Hindlimb muscle (tissue), 1 donor: ENCODE measurements at regions not wholly inside any gene's neighbourhood (a gene's known extent, or its start where the extent isn't known, plus 50 kb on each side); places are given as distances from the start of the nearest gene placed in this dataset.
"Not testable (repeated sequence)": the region's sequence is repeated elsewhere in the genome, so short reads cannot be mapped to it uniquely, and the experiment has no call there.

Experiments
- DNase-seq: peaks from one replicate; pipeline ENCODE4 v3.0.0-alpha.2; 2013

DNA sequence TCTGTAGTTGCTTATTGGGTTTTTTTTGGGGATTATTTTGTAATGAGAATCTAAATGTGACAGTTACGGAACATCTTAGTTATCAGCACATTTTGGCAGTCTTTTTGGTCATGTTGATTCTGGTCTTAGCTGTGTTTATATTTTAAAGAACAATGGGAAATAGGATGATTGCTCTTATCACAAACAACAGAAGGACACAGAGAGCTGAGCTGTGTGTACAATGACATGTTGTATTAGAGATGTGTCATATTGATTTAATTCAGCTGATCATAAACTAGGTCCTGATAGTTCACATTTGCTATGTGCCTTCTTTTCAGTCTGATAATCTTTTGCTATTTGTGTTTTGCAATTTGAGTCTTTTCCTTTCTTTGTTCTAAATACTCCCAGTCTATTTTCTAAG is 781.7 kb downstream of the TRHDE start:
- DNase-seq = no peak

DNA sequence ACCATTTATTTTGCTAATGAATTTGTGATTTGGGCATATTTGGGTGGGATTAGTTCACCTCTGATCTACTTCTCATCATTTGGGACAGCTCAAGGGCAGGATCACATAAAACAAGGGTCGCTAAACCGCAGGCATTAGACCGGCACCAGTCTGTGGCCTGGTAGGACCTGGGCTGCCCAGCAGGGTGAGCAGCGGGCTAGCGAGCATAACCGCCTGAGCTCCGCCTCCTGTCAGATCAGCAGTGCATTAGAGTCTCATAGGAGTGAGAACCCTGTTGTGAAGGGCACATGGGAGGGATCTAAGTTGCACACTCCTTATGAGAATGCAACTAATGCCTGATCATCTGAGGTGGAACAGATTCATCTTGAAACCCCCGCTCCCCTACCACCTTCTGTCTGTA is 785.3 kb downstream of the TRHDE start:
- no peak for DNase-seq

DNA sequence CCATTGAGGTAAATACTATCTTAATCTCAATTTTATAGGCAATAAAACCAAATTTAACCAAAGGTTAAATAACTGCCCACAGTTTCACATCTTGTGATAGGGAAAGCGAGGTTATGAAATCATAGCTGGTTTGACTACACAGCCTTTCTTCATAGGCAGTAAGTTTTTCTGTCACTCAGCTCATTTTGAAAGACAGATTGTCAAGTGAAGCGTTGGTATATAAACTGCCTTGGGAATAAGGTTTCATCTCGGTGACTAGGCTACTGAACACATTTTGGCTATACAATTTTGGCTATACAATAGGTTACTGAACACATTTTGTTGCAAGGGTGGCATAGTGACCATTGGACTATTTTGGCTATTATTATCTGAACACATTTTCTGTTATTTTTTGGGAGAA is 793.7 kb downstream of the TRHDE start:
- DNase-seq = no peak

DNA sequence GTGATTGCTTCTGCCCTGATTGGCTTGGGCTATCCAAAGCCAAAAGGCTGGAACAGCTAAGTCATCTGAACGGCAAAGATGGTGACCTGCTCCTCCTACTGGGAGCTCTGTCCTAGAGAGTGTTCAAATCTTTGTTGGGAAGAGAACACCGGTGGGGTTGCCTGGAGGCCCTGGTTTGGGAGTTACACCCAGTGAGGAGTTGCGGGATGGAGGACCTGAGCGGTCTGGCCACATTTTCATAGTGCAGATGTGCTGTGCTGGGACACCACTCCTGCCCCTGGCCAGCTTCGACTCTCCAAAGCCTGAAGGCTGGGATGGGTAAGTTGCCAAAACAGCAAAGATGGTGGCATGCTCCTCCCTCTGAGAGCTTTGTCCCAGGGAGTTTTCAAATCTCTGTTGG is 795.4 kb downstream of the TRHDE start:
- DNase-seq = no peak

GRCh38 chr12:73072214-73072613 is 800.0 kb downstream of the TRHDE start:
- DNase-seq = no peak

DNA sequence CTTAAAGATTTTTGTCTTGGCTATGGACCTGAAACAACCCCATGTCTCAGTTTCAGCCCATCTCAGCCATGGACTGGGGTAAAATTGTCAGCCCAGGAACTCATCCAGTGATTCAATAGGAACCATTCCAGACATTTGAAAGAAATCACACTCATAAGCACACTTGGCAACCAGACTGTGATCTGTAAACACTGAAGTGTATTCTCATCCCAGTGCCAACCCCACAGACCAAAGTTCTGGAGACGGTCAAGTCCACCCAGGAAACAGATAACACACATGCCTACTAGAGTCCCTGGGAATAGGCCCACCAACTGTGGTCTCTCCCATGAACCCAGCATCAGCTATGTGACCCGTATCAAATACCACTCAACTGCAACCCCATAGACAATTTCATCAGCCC is 804.6 kb downstream of the TRHDE start:
- DNase-seq = no peak

GRCh38 chr12:73083736-73084135 is 811.6 kb downstream of the TRHDE start:
- DNase-seq = no peak

DNA sequence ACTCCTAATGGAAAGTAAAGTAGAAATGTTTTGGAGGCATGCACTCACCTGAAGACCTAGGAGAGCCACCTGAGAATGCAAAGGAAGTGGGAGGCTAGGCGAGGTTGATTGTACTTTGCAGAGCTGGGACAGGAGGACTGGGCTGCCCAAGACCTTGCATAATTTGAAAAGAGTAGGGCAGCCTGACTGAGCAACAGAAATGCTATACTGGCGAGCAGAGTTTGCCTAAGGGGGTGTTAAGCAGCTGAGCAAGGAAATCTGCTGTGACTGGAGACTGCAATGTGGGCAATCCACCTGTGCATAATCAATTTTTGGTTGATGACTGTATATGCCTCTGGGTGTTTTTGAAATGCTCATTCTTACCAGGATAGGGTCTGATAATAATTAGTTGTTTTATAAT is 834.1 kb downstream of the TRHDE start:
- no peak for DNase-seq

DNA sequence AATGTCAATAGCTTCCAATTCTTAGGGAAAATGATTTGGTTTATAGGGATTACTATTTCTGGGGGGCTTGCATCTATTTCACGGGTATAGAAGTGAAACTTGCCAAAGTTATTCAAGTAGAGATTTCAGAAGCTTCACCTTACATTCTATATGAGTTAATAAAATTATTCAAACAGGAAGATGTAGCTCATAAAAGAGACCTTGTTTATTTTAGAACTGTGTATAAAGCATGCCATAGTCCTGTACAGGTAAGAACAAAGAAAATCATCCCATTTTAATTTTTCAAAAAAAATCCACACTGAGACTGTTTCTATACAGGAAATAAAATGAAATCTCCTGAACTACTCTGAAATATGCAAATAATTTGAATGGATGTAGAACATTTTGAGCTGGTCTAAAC is 834.7 kb downstream of the TRHDE start:
- DNase-seq = no peak

DNA sequence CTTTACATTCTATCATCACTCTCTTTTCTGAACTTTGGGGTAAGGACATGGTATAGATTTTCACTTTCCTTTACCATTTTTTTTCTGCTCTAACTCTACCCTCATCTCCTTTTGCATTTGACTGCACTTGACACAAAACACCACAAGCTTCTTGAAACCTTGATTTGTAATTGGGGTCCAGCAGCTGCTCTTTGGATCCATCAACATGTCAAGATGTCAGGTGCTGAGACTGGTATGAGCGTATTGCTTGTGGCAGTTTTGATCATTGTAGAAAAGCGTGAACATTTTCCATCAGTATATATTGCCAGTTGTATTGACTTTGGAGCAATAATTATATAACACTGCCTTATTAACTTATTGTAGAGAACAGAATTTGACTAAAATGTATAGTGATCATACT is 838.6 kb downstream of the TRHDE start:
- DNase-seq = no peak

DNA sequence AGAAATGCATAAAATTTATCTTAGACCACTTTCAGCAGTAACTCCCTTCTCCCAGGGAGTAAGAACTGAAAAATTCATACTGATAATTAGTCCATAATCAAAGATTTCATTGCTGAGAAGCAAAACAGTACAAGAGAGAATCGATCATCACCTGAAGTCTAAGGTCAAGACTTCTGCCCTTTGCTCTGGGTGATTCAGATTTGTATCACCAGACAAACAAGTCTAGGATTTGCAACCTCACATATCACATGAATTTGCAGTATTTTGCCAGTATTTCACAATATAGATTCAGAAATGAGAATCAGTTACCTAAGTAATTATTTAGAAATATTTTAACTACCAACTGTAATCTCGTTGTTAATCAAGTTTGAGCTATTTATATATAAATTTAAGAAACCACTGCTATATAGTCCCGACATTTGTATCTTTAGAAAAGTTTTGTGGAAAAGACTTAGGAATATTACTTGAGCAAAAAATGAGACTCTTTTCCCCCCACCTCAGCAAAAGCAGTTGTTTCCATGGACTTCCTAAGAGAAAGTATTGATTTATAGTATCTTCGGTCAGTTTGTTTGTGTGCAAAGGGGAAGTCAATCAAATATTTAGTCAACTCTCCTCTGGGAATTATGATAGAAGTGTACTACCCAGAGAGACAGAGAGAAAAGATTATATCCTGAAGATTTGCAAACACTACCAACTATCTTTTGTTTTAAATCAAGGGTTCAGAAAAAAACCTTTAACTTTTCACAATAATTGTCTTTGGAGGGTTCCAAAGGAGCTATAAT is 840.1 kb downstream of the TRHDE start:
- DNase-seq = no peak

DNA sequence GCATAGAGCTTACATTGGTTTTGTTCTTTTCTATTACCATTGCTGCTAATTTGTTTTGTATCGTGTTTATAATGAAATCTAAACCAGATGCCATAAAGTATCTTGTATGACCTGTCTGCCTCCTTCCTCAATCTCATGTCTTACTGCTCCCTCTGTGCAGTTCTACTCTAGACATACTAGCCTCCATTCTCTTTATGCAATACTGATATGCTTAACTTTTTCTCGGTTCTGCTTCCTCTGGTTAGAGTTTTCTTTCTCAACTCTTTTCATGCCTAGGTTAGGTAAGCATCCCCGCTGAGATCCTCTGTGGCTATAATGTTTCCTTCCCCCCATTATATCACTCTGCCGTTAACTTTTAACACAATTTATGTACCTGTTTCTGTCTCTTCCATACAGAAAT is 852.3 kb downstream of the TRHDE start:
- DNase-seq = no peak

DNA sequence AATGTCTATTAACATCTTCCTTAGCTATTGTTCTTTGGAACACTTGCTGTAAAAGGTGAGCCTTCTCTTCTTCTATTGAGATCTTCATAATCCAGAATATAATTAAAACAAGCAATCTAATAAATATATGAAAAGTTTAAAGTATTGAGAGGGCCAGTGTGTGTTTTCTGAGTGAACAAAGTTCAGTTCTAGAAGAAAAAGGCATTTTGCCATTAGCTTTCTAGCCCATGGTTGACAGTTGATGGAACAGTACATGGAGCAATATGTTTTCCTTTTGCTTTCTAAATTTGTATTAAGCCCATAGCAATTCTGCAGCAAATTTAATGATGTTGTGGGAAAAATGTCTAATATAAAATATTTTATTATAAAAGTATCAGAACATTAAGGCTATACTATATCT is 853.0 kb downstream of the TRHDE start:
- DNase-seq = no peak

GRCh38 chr12:73136386-73136785 is 864.2 kb downstream of the TRHDE start:
- no peak for DNase-seq

DNA sequence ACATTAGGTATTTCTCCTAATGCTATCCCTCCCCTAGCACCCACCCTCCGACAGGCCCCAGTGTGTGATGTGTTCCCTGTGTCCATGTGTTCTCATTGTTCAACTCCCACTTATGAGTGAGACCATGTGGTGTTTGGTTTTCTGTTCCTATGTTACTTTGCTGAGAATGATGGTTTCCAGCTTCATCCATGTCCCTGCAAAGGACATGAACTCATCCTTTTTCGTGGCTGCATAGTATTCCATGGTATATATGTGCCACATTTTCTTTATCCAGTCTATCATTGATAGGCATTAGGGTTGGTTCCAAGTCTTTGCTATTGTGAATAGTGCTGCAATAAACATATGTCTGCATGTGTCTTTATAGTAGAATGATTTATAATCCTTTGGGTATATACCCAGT is 867.5 kb downstream of the TRHDE start:
- not testable (repeated sequence) for DNase-seq

GRCh38 chr12:73158341-73158740 is 886.2 kb downstream of the TRHDE start:
- no peak for DNase-seq

DNA sequence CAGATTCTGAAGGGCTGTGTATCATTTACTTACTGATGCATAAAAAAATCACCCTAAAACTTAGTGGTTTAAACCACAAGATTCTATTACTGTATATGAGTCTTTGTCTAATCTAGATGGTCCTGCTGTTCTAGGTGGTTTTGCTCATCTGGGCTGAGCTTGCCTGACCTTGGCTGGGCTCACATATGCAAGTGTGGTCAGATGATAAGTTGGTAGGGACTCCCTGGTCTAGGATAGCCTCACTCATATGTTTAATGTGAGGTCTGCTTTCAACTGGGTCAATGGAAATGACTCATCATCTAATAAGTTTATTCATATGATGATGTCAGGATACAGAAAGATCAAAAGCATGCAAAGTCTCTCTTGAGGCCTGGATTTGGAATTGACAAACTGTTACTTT is 887.8 kb downstream of the TRHDE start:
- no peak for DNase-seq

DNA sequence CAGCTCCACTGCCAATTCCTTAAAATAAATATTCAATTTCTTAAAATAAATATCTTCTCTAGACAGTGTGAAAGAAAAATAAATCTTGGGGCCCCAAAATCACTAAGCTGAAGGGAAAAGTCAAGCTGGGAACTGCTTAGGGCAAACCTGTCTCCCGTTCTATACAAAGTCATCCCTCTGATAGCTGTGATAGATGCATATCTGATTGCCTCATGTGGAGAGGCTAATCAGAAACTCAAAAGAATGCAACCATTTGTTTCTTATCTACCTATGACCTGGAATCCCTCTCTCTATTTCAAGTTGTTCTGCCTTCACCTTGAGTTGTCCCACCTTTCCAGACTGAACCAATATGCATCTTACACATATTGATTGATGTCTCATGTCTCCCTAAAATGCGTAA is 889.8 kb downstream of the TRHDE start:
- no peak for DNase-seq

- no peak for DNase-seq
Observed at GRCh38 chr12:73180734-73181133, 908.6 kb downstream of the TRHDE start.

- DNase-seq = no peak
Observed at GRCh38 chr12:73181244-73181643, 909.1 kb downstream of the TRHDE start.

- DNase-seq = no peak
Observed at GRCh38 chr12:73185403-73185802, 913.2 kb downstream of the TRHDE start.

- DNase-seq = no peak
Observed at GRCh38 chr12:73186272-73186671, 914.1 kb downstream of the TRHDE start.

DNA sequence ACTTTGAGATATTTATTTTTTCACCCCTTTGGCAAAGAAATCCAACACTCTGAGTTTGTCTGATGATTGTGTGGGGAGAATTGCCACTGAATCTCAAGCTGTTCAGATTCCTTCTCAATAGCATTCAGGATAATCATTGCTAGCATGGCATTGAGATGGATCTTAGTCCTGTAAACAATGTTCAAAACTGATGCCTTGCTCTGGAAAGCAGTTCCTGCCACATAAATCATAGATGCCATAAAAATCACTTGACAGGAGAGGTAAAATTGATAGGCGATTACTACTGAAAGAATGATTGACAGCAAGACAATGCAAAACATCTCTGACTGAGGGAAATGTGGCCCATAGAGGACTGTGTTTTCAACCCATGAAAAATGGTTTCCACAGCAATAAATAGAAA is 915.6 kb downstream of the TRHDE start:
- no peak for DNase-seq

GRCh38 chr12:73210548-73211204 is 938.5 kb downstream of the TRHDE start:
- DNase-seq = no peak

DNA sequence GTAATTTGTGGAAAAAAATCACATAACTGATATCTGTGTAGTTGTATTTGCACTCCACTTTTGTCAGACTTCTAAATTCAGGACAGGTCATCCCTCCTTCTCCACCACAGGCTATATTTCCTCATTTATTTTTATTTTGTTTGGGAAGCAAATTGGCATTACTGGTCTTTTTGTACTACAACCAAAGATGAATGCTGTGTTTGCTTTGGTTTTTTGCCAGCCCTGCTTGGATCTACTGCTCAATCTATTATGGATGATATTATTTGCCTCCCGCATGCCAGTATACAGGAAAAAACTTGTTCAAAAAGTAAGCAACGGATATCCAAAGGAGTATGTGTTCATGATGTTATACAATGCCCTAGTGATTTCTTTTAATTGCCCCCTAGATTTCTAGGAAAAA is 948.8 kb downstream of the TRHDE start:
- no peak for DNase-seq
